Mesodermal cell (in vitro differentiated cells): ENCODE measurements at regions not wholly inside any gene's neighbourhood (a gene's known extent, or its start where the extent isn't known, plus 50 kb on each side); places are given as distances from the start of the nearest gene placed in this dataset.

ENCODE experiments used
- H3K27ac ChIP-seq: 2 replicates; pipeline ENCODE4 v1.7.0; 2013; ENCODE audit warnings: mild to moderate bottlenecking, low read depth, low read length, moderate library complexity; ENCODE audit not compliant: severe bottlenecking
- H3K36me3 ChIP-seq: 2 replicates; pipeline ENCODE4 v1.7.1; 2013; ENCODE audit warnings: mild to moderate bottlenecking, low read length, moderate library complexity; ENCODE audit not compliant: control insufficient read depth, insufficient read depth
- H3K4me1 ChIP-seq: one replicate; pipeline ENCODE4 v1.7.1; 2013; ENCODE audit warnings: mild to moderate bottlenecking, low read length; ENCODE audit not compliant: insufficient read depth, control insufficient read depth, poor library complexity, severe bottlenecking
- H3K4me3 ChIP-seq: 2 replicates; pipeline ENCODE4 v1.7.0; 2013; ENCODE audit warnings: low read length, control low read depth, mild to moderate bottlenecking; ENCODE audit not compliant: insufficient read depth, poor library complexity, severe bottlenecking; ENCODE audit errors: extremely low read depth
- H3K9me3 ChIP-seq: 2 replicates; pipeline ENCODE4 v1.7.1; 2013; ENCODE audit warnings: mild to moderate bottlenecking, low read length, moderate library complexity; ENCODE audit not compliant: control insufficient read depth
- WGBS, 2 experiments: methylation state at CpG; one replicate each; pipeline ENCODE4 v1.1.5; 2013; ENCODE audit warnings: missing lambda C conversion rate in 2 of 2; ENCODE audit not compliant: insufficient coverage in 2 of 2; 5-methylcytosine and 5-hydroxymethylcytosine counted together

DNA sequence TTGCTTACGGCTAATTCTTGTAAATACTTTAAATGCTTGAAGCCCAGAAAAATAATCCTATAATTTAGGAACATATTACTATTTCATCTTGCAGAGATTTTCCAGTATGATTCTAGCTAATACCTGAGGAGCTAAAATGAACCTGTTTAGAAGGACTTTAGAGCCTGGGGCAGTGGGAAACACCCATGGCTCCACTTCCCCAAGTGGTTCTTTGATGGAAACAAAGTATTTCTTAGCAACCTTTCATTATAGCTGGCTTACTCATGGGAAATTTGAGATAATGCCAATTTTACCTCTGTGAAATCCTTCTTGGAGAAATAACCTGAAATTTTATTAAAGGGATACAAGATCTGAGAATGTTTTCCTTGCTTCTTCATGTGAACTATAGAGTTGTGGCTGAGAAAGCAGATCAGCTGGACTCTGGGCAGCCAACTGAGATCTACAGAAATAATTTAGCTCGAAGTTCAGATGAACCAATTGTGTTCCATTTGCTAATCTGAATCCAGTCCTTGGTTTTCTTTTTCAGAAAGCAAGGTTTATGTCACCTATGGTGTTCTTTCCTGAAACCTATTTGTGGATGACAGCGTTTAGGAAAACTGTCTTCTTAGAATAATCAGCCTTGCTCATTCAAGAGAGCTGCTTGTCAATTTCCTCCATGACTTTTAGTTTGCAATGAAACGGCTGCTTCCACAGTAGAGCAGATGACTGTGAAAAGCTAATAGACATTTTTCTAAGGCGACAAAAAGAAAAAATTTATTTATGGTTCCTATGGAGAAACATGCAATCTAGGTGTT lies 141.8 kb upstream of the CPM start:
- 83 to 88% methylated on average over 2 to 3 of the region's 5 CpGs for WGBS, 2 experiments
- no peak overlapping the region for H3K27ac ChIP-seq

DNA sequence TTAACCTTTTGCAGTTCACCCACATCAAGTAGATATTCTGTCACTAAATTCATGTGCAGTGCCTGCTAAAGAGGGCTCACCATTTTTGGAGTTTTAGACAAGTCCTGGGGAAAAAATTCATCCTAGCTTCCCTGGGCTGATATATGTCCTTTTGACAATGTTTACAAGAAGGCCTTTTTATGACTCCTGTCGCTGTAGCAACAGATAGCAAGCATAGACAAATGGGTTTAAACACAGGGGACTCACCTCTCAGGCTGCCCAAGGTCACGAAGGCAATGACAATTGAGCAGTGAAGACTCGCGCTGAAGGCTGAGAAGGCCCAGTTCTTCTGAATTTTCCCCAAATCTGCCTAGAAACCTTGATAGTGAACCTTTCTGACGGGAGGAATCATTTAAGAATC lies 150.7 kb upstream of the CPM start:
- Histone ChIP-seq H3K36me3 (no peaks in the 10 kb centered on the region), H3K27ac (no peak overlapping the region), H3K4me1 (no peaks in the 10 kb centered on the region), H3K4me3 (no peak overlapping the region), H3K9me3 (no peaks in the 10 kb centered on the region)
- 71 to 75% methylated on average over 4 to 5 of the region's 5 CpGs for WGBS, 2 experiments

More for the DNA sequence above, 141.8 kb upstream of the CPM start:
- Histone ChIP-seq H3K4me1 (no peaks in the 10 kb centered on the region), H3K4me3 (no peak overlapping the region), H3K36me3 (no peaks in the 10 kb centered on the region), H3K9me3 (no peaks in the 10 kb centered on the region)

DNA sequence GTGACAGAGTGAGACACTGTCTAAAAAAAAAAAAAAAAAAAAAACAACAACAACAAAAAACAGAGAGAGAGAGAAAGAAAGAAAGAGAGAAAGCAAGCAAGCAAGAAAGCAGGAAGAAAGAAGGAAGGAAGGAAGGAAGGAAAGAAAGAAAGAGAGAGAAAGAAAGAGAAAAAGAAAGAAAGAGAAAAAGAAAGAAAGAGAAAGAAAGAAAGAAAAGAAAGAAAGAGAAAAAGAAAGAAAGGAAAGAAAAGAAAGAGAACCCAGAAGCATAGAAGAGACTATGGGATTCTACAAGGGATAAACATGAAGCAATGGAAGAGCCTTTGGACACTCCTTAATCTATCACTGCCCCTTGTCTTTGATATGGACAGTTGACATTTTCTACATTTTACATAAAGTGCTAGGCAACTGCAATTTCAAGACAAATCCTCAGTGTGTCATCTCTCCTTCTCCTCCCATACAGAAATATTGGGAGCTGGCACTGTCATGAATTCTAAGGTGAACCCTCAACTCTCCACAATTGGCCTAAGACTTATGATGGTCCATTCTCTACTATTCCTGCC lies 151.9 kb upstream of the CPM start:
- Histone ChIP-seq H3K36me3 (no peaks in the 10 kb centered on the region), H3K9me3 (no peaks in the 10 kb centered on the region), H3K27ac (no peak overlapping the region), H3K4me3 (no peak overlapping the region), H3K4me1 (no peaks in the 10 kb centered on the region)

DNA sequence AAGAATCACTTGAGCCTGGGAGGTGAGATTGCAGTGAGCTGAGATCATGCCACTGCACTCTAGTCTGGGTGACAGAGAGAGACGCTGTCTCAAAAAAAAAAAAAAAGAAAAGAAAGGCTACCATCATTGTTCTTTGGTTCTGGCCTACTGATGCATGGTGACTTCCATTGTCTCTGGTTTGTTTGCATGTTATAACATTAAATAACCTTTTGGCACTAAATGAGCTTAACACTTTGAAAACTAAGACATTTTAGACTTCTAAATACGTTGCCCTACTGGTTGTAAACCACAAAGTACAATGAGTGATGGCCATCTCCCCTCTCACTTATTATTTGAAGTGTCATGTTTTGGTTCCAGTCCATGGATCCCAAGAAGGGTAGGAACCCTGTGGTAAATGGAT lies 152.9 kb upstream of the CPM start:
- Histone ChIP-seq H3K9me3 (no peaks in the 10 kb centered on the region), H3K4me1 (no peaks in the 10 kb centered on the region), H3K4me3 (no peak overlapping the region), H3K27ac (no peak overlapping the region), H3K36me3 (no peaks in the 10 kb centered on the region)
- 86% methylated on average over 1 of the region's 2 CpGs; no CpG with 5 or more reads in 1 of the 2 experiments for WGBS, 2 experiments

DNA sequence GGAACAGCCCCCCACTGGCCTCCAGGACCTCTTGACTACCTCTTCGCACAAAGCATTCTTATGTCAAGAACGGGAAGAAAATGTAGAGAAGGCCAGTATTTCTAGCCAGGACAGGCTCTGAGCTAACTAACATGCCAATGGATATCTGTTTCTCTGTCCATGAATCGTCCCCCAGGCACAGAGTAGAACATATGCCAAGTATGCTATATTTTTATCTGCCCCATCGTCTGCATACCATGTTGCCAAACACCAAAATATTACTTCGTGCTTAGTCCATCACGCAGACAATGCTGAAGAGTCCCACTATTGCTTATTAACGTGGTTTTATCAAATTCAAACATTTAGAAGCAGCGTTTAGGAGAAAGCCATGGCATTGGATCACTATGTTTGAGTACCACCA lies 151.4 kb upstream of the CPSF6 start:
- no peaks in the 10 kb centered on the region for H3K9me3 ChIP-seq
- no peak overlapping the region for H3K27ac ChIP-seq
- H3K4me1 ChIP-seq: no peaks in the 10 kb centered on the region
- 86 to 94% methylated on average over 8 of the region's 8 CpGs for WGBS, 2 experiments
- no peak overlapping the region for H3K4me3 ChIP-seq
- no peaks in the 10 kb centered on the region for H3K36me3 ChIP-seq

DNA sequence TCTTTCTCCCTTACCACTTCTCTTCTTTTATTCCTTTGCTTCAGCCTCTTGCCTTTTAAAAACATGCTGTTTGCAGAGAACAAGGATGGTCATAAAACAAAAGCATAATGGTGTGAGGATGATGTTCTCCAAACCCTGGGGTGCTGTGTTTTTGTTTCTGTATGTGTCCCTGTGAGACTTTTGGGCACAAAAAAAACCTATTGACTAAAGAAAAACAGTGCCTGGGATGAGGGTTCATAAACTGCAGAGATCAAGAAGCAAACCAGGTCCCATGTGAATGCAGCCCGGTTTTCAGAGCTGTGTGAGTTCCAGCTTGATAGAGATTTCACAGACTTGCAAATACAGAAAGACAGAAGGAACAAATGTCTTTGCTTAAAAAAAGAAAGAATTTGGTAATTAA lies 148.6 kb upstream of the CPSF6 start:
- H3K36me3 ChIP-seq: no peaks in the 10 kb centered on the region
- no peaks in the 10 kb centered on the region for H3K4me1 ChIP-seq
- no peak overlapping the region for H3K4me3 ChIP-seq
- no peaks in the 10 kb centered on the region for H3K9me3 ChIP-seq
- 14 to 50% methylated on average over 1 of the region's 1 CpG for WGBS, 2 experiments
- H3K27ac ChIP-seq: no peak overlapping the region

DNA sequence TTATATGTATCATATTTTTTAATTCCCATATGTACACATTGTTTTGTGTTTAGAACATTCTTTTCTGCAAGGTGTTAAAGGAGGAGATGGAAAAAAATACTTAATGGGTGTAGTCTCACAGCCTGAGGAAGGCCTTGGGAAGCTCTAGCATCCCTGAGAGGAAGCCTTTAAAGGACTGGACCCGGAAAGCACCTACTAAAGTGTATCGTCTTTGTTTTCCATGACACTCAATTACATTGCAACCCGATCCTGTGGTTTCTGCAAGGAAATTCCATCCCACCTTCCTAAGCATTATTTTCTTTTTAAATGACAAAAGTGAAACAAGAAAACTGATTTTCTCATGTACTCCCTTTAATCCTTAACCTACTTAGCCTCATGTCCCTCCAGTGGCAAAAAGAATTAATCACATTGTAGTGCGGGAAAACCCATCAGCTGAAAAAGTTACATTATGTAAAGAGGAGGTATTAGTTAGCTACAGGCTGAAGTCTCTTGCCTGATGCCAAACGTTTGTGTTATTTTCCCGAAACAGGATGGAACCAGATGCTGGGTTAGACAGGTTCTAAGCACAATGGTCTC lies 147.8 kb upstream of the CPSF6 start:
- Histone ChIP-seq H3K9me3 (no peaks in the 10 kb centered on the region), H3K36me3 (no peaks in the 10 kb centered on the region), H3K4me1 (peaks cover 4% of the 10 kb centered on the region), H3K27ac (no peak overlapping the region), H3K4me3 (no peak overlapping the region)
- 70% methylated on average over 3 to 5 of the region's 6 CpGs for WGBS, 2 experiments

DNA sequence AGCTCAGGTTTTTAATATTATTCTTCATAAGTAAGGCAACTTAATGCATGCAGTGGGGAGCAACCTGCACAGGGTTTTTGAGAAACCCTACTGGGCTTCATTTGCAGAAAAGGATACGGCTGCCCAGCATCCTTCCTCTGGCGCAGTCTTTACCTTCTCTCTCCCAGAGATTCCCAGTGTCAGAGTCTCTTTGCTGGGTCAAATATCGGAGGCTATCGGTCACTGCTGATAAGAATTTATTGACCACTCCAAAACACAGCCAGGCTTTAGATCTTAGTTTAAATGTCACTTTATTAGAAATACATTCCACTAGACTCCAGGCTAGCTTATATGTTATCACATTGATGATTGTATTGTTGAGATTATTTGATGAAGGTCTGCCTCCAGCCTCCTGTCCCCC lies 147.2 kb upstream of the CPSF6 start:
- Histone ChIP-seq H3K36me3 (no peaks in the 10 kb centered on the region), H3K4me1 (peaks cover 8% of the 10 kb centered on the region), H3K27ac (no peak overlapping the region), H3K4me3 (no peak overlapping the region), H3K9me3 (no peaks in the 10 kb centered on the region)
- 93% methylated on average over 2 of the region's 4 CpGs; no CpG with 5 or more reads in 1 of the 2 experiments for WGBS, 2 experiments

DNA sequence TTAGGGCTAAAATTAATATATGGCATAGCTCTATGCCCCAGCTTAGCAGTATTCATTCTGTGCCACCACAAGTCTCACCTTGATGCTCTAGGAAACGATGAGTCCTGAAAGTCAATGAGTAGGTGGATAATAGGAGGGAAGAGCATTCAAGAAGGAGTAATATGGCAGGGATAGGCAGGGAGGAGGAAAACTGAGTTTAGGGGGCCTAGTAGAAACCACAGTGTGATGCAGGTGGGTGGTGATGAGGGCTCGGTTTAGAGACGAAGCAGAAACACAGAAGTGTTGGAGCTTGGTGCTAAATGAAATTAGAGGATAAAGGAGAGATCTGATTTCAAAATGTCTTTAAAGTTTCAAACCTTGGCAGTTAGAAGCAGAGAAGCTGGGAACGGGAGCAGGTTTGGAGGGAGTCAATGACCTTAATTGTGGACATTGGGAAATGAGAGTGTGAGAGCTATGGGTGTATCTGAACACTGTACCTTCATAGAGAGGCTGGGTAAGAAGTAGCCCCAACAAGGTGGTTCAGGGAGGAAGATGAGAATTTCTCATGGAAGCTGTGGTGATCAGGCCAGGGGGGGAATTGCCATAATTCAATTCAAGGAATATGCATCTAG lies 144.7 kb upstream of the CPSF6 start:
- H3K27ac ChIP-seq: no peak overlapping the region
- no peak overlapping the region for H3K4me3 ChIP-seq
- 67 to 69% methylated on average over 4 of the region's 4 CpGs for WGBS, 2 experiments
- H3K4me1 ChIP-seq: peaks cover 21% of the 10 kb centered on the region
- H3K9me3 ChIP-seq: no peaks in the 10 kb centered on the region
- H3K36me3 ChIP-seq: no peaks in the 10 kb centered on the region

DNA sequence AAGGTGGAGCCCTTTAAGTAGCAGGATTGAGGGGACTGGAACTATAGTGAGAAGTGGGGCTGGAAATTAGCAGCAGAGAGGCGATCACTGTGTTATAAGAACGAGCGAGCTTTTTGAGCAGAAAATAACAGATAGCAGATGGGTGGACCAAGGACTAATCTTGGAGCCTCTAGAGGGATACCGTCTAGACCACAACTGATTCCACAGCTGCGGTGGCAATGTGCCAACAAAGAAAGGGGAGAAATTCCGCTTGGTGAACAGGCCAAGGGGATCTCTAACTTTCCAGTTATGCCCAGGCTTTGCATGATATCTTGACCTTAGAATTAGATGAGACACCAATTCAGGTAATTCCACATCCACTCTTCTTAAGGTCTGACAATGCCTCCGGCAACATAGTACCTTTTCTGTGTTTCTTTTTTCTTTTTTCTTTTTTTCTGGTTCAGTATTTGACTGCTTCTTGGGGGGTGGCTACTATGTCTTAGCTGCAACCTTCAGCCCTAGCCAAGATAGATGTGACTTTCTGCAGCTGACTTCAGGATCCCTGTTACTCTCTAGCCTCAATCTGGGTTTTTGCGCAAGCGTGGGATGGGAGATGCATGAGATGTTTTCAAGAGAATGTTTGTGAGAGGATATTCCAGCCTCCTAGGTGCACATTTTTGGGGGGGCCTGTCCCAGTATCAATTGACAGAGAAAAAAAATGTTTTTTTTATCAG lies 143.4 kb upstream of the CPSF6 start:
- H3K36me3 ChIP-seq: no peaks in the 10 kb centered on the region
- H3K9me3 ChIP-seq: no peaks in the 10 kb centered on the region
- H3K27ac ChIP-seq: peak overlapping the region; percentile 87
- no peak overlapping the region for H3K4me3 ChIP-seq
- H3K4me1 ChIP-seq: peaks cover 21% of the 10 kb centered on the region
- WGBS, 2 experiments: 94 to 97% methylated on average over 6 to 7 of the region's 9 CpGs
